ENCODE measurements at regions not wholly inside any gene's neighbourhood (a gene's known extent, or its start where the extent isn't known, plus 50 kb on each side); places are given as distances from the start of the nearest gene placed in this dataset.

DNA sequence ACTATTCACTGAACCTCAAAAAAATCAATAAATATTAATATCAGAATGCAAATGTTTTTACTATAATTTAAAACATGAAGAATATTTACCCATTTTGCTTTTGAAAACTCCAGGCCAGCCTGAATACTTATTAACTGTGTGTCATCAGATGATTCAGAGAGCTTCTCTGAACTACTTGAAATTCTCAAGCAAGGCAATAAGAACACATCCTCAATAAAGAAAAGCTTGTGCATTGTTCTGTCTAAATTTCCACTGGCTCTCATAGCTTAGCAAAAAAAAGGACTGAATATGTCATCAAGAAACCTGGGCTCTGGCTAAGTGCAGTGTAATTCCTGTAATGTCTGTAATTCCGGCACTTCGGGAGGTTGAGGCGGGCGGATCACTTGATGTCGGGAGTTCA is 194.1 kb downstream of the BTG1 start:
- TF ChIP-seq CTCF (IDR thresholded peaks at IDR 0.05) (no peak), EP300 (IDR thresholded peaks at IDR 0.05) (no peak), POLR2A (IDR thresholded peaks at IDR 0.05) (no peak)
